HepG2 (cell line): ENCODE measurements at regions not wholly inside any gene's neighbourhood (a gene's known extent, or its start where the extent isn't known, plus 50 kb on each side); places are given as distances from the start of the nearest gene placed in this dataset.

Experiments
- ATAC-seq: fragments of 200-7000 bp; cut with Tn5 transposase; 3 replicates; pipeline ENCODE4 v1.9.1; 2020; ENCODE audit warnings: mild to moderate bottlenecking, moderate library complexity
- BruUV-seq: library from RNA; stranded (reverse); fragments of 400-500 nt; replicated peaks from 2 replicates; lab custom pipeline; 2021; lab: Mats Ljungman, UMichigan
- CTCF ChIA-PET: fragments of 300-600 bp; formaldehyde crosslinking; extraction: SDS; loops from one replicate; lab custom pipeline; 2021; ENCODE audit warnings: low total read pairs, inconsistent platforms, low intra/inter-chr PET ratio; lab: Yijun Ruan, JAX
- POLR2A ChIA-PET: fragments of 350-600 bp; sonication (Branson Sonifier 250); formaldehyde crosslinking; loops from one replicate; lab custom pipeline; 2020; ENCODE audit warnings: antibody characterized with exemption, inconsistent platforms; lab: Yijun Ruan, JAX
- DNase-seq: peaks from one replicate; pipeline ENCODE4 v3.0.0-alpha.2; 2015; ENCODE audit warnings: low spot score
- FAIRE-seq: peaks from 3 replicates; lab custom pipeline; 2011; peaks lifted over from hg19 to GRCh38; lab: Jason Lieb, UNC
- H2AFZ ChIP-seq: one replicate; pipeline ENCODE4 v1.6.1; 2011; ENCODE audit warnings: low read length, inconsistent platforms
- H3K27ac ChIP-seq: fragments of 300-600 bp; 3 replicates; pipeline ENCODE4 v1.8.0; 2011; ENCODE audit warnings: mixed run types, mild to moderate bottlenecking, mixed read lengths, low read length, inconsistent platforms; ENCODE audit not compliant: insufficient read depth; ENCODE audit errors: extremely low read length
- H3K27me3 ChIP-seq, 2 experiments: fragments of 200-600 bp in 1 of 2; 2 replicates in 1 of 2; 3 replicates in 1 of 2; pipeline versions ENCODE4 v1.6.0 to v1.8.0; 2011; ENCODE audit warnings: low read length in 2 of 2, mild to moderate bottlenecking in 2 of 2, moderate library complexity in 2 of 2, inconsistent platforms in 1 of 2; ENCODE audit not compliant: insufficient read depth in 2 of 2, control insufficient read depth in 1 of 2
- H3K36me3 ChIP-seq, 2 experiments: fragments of 200-600 bp in 1 of 2; replicated peaks in 1 of 2; 2 replicates in 1 of 2; 3 replicates in 1 of 2; pipeline versions ENCODE4 v1.5.1 to v1.8.0; 2011; ENCODE audit warnings: low read length in 2 of 2, inconsistent platforms in 1 of 2; ENCODE audit not compliant: insufficient read depth in 2 of 2, control insufficient read depth in 1 of 2
- H3K4me1 ChIP-seq: 2 replicates; pipeline ENCODE4 v1.5.1; 2012; ENCODE audit warnings: low read length, inconsistent platforms; ENCODE audit not compliant: insufficient read depth
- H3K4me2 ChIP-seq: 2 replicates; pipeline ENCODE4 v1.6.0; 2011; ENCODE audit warnings: low read depth, low read length, inconsistent platforms
- H3K4me3 ChIP-seq, 3 experiments: fragments of 200-600 bp in 1 of 3; sonication (generic), shearing (Covaris generic) in 1 of 3; replicated peaks in 1 of 3; 2 replicates each; pipeline ENCODE4 v1.5.1; 2011 to 2016; ENCODE audit warnings: low read length in 3 of 3, inconsistent platforms in 2 of 3, low read depth in 2 of 3, mild to moderate bottlenecking in 2 of 3, control low read depth in 1 of 3, mixed read lengths in 1 of 3; ENCODE audit not compliant: insufficient read depth in 1 of 3
- H3K79me2 ChIP-seq: one replicate; pipeline ENCODE4 v1.6.1; 2011; ENCODE audit warnings: low read length, inconsistent platforms; ENCODE audit not compliant: insufficient read depth
- H3K9ac ChIP-seq: 2 replicates; pipeline ENCODE4 v1.6.0; 2011; ENCODE audit warnings: mild to moderate bottlenecking, low read depth, low read length, inconsistent platforms; ENCODE audit not compliant: insufficient read depth
- H3K9me3 ChIP-seq: 2 replicates; pipeline ENCODE4 v1.5.1; 2012; ENCODE audit warnings: mild to moderate bottlenecking, low read length
- H4K20me1 ChIP-seq: 2 replicates; pipeline ENCODE4 v1.6.0; 2011; ENCODE audit warnings: inconsistent platforms, mild to moderate bottlenecking, low read length, moderate library complexity; ENCODE audit not compliant: insufficient read depth
- CC2D1A ChIP-seq: sonication (generic); formaldehyde crosslinking; IDR thresholded peaks from 2 replicates; pipeline ENCODE4 v1.8.1; 2023; ENCODE audit warnings: mild to moderate bottlenecking, missing genetic modification reagents
- HINFP ChIP-seq: sonication (generic); formaldehyde crosslinking; IDR thresholded peaks from 2 replicates; pipeline ENCODE4 v1.4.0; 2020; ENCODE audit warnings: low read depth, mild to moderate bottlenecking, missing genetic modification reagents
- JARID2 ChIP-seq: sonication (generic); formaldehyde crosslinking; IDR thresholded peaks from 2 replicates; pipeline ENCODE4 v1.8.1; 2023; ENCODE audit warnings: missing genetic modification reagents, inconsistent platforms; ENCODE audit not compliant: insufficient replicate concordance
- MNT ChIP-seq: fragments of 450-650 bp; IDR thresholded peaks from 2 replicates; pipeline ENCODE4 v1.6.1; 2016
- MTA3 ChIP-seq: sonication (generic); formaldehyde crosslinking; IDR thresholded peaks from 2 replicates; pipeline ENCODE4 v1.4.0; 2020; ENCODE audit warnings: missing genetic modification reagents
- MXD1 ChIP-seq: sonication (generic); formaldehyde crosslinking; IDR thresholded peaks from 2 replicates; pipeline ENCODE4 v1.4.0; 2020; ENCODE audit warnings: mild to moderate bottlenecking, missing genetic modification reagents
- NR2F6 ChIP-seq, 2 experiments: IDR thresholded peaks; 2 replicates each; pipeline ENCODE4 v1.6.1; 2016; ENCODE audit warnings: antibody characterized with exemption in 1 of 2, mild to moderate bottlenecking in 1 of 2
- PAX8 ChIP-seq: sonication (generic); formaldehyde crosslinking; IDR thresholded peaks from 2 replicates; pipeline ENCODE4 v1.8.0; 2022; ENCODE audit warnings: mild to moderate bottlenecking, missing genetic modification reagents, borderline replicate concordance
- RARA ChIP-seq: IDR thresholded peaks from 2 replicates; pipeline ENCODE4 v1.6.1; 2016; ENCODE audit warnings: missing genetic modification reagents, missing compliant biosample characterization
- SALL2 ChIP-seq: sonication (generic); formaldehyde crosslinking; IDR thresholded peaks from 2 replicates; pipeline ENCODE4 v1.8.1; 2023; ENCODE audit warnings: mild to moderate bottlenecking, missing genetic modification reagents, inconsistent platforms
- SIX1 ChIP-seq: sonication (generic); formaldehyde crosslinking; IDR thresholded peaks from 2 replicates; pipeline ENCODE4 v1.4.0; 2020; ENCODE audit warnings: missing genetic modification reagents, borderline replicate concordance
- SP5 ChIP-seq: IDR thresholded peaks from 2 replicates; pipeline ENCODE4 v1.6.1; 2016; ENCODE audit warnings: low read depth, borderline replicate concordance
- ZKSCAN1 ChIP-seq: fragments of 150-350 bp; IDR thresholded peaks from 2 replicates; pipeline ENCODE4 v1.6.1; 2014; ENCODE audit warnings: low read length
- ZNF549 ChIP-seq: sonication (generic); formaldehyde crosslinking; IDR thresholded peaks from 2 replicates; pipeline ENCODE4 v1.5.0; 2020; ENCODE audit warnings: missing genetic modification reagents
- ZNF607 ChIP-seq: sonication (generic); formaldehyde crosslinking; IDR thresholded peaks from 2 replicates; pipeline ENCODE4 v1.5.1; 2020; ENCODE audit warnings: missing genetic modification reagents, mild to moderate bottlenecking, borderline replicate concordance
- ZNF773 ChIP-seq: sonication (generic); formaldehyde crosslinking; IDR thresholded peaks from 2 replicates; pipeline ENCODE4 v1.4.0; 2020; ENCODE audit warnings: missing genetic modification reagents, borderline replicate concordance
- ZNF841 ChIP-seq: sonication (generic); formaldehyde crosslinking; IDR thresholded peaks from 2 replicates; pipeline ENCODE4 v1.8.1; 2023; ENCODE audit warnings: missing genetic modification reagents, borderline replicate concordance
- WGBS: methylation state at CpG from one replicate; pipeline ENCODE4 v1.1.6; 2017; ENCODE audit warnings: low lambda C conversion rate; 5-methylcytosine and 5-hydroxymethylcytosine counted together
- in situ Hi-C: cut with HindIII; loops from 2 replicates; pipeline ENCODE4 v1.10.0; 2017; ENCODE audit warnings: low pct_unique_long_range_greater_than_20kb; ENCODE audit not compliant: extremely low pct_ligation_motif_present
- intact Hi-C: fragments of 100-400 bp; cut with micrococcal nuclease; formaldehyde crosslinking; loops from one replicate; pipeline ENCODE4 v1.10.0; 2022; ENCODE audit not compliant: unreplicated experiment

- no peaks in the 10 kb centered on the region for H3K36me3 ChIP-seq
- no peak overlapping the region for H2AFZ ChIP-seq
- H3K27me3 ChIP-seq = no peaks in the 10 kb centered on the region
- no peak overlapping the region for H3K4me3 ChIP-seq
- no peaks in the 10 kb centered on the region for H3K9me3 ChIP-seq
- intact Hi-C loops = no loop called here
- no peak overlapping the region for H3K9ac ChIP-seq
- POLR2A ChIA-PET = no interaction called here
- no peak overlapping the region for H3K4me2 ChIP-seq
- no peak for FAIRE-seq
- 2% methylated on average over 7 of the region's 7 CpGs for WGBS
- no TSS peak for BruUV-seq
- DNase-seq = no peak
- in situ Hi-C loops = loop anchor here (25.0 kb wide), 1 partner anchor 394 kb away; the partner anchor contains the start of gene CDH2
- CTCF ChIA-PET = no interaction called here
- no peak overlapping the region for H3K27ac ChIP-seq
- H4K20me1 ChIP-seq = no peaks in the 10 kb centered on the region
- no peak for ATAC-seq
- no peaks in the 10 kb centered on the region for H3K4me1 ChIP-seq
- H3K79me2 ChIP-seq = no peaks in the 10 kb centered on the region
- TF ChIP-seq NR2F6 (IDR thresholded peaks at IDR 0.05) (no peak), NR2F6 (CRISPR knock-in tag; IDR thresholded peaks at IDR 0.05) (no peak), ZNF549 (CRISPR knock-in tag) (no peak), JARID2 (CRISPR knock-in tag) (no peak), MXD1 (CRISPR knock-in tag) (no peak), CC2D1A (CRISPR knock-in tag) (no peak), ZNF773 (CRISPR knock-in tag) (no peak), PAX8 (CRISPR knock-in tag) (no peak), ZNF841 (CRISPR knock-in tag) (no peak), SALL2 (no peak), ZKSCAN1 (no peak), SIX1 (CRISPR knock-in tag) (no peak), SP5 (CRISPR knock-in tag) (no peak), RARA (CRISPR knock-in tag) (no peak), MNT (no peak), MTA3 (CRISPR knock-in tag) (no peak), HINFP (CRISPR knock-in tag) (no peak), ZNF607 (CRISPR knock-in tag) (no peak)
- TF ChIP-seq, all 625 proteins: peak for 0
Observed at GRCh38 chr18:27793013-27793785, 383.7 kb downstream of the CDH2 start.
